A673 (cell line): ENCODE measurements at regions not wholly inside any gene's neighbourhood (a gene's known extent, or its start where the extent isn't known, plus 50 kb on each side); places are given as distances from the start of the nearest gene placed in this dataset.

Experiments used
- BruUV-seq: library from RNA; stranded (reverse); fragments of 400-500 nt; replicated peaks from 2 replicates; lab custom pipeline; 2021; lab: Mats Ljungman, UMichigan
- CTCF ChIA-PET: fragments of 300-600 bp; sonication (Branson Sonifier 250); formaldehyde crosslinking; loops from one replicate; lab custom pipeline; 2022; ENCODE audit warnings: antibody characterized with exemption; lab: Charles Lee
- POLR2A ChIA-PET: fragments of 300-600 bp; sonication (Branson Sonifier 250); formaldehyde crosslinking; loops from one replicate; lab custom pipeline; 2022; ENCODE audit warnings: antibody characterized with exemption; ENCODE audit not compliant: low non-redundant PET; lab: Charles Lee
- DNase-seq: peaks from one replicate; pipeline ENCODE4 v3.0.0-alpha.2; 2015; ENCODE audit warnings: low spot score
- H3K27ac ChIP-seq: fragments of 200-600 bp; sonication (generic); 2 replicates; pipeline ENCODE4 v1.5.1; 2016; ENCODE audit warnings: mixed run types, low read depth, mild to moderate bottlenecking, mixed read lengths, antibody characterized with exemption, low read length; ENCODE audit not compliant: poor library complexity, severe bottlenecking
- H3K27me3 ChIP-seq: fragments of 200-600 bp; sonication (generic); replicated peaks from 2 replicates; pipeline ENCODE4 v1.6.1; 2017; ENCODE audit warnings: mixed run types, low read depth, mild to moderate bottlenecking, mixed read lengths, antibody characterized with exemption, low read length; ENCODE audit not compliant: insufficient read depth, poor library complexity
- H3K36me3 ChIP-seq: fragments of 200-600 bp; sonication (generic); 2 replicates; pipeline ENCODE4 v1.6.1; 2016; ENCODE audit warnings: mixed run types, mild to moderate bottlenecking, mixed read lengths, antibody characterized with exemption, low read length; ENCODE audit not compliant: insufficient read depth, poor library complexity, severe bottlenecking
- H3K4me1 ChIP-seq: fragments of 200-600 bp; sonication (generic); 2 replicates; pipeline ENCODE4 v1.6.1; 2017; ENCODE audit warnings: mixed run types, mild to moderate bottlenecking, mixed read lengths, antibody characterized with exemption, low read length; ENCODE audit not compliant: insufficient read depth, poor library complexity, severe bottlenecking
- H3K4me3 ChIP-seq: fragments of 200-600 bp; sonication (generic); 2 replicates; pipeline ENCODE4 v1.5.1; 2016; ENCODE audit warnings: low read depth, mixed run types, mild to moderate bottlenecking, mixed read lengths, low read length; ENCODE audit not compliant: poor library complexity, severe bottlenecking
- H3K9me3 ChIP-seq: fragments of 200-600 bp; sonication (generic); 2 replicates; pipeline ENCODE4 v1.6.1; 2016; ENCODE audit warnings: mixed run types, low read depth, mild to moderate bottlenecking, mixed read lengths, antibody characterized with exemption, low read length; ENCODE audit not compliant: poor library complexity, severe bottlenecking
- EZH2 ChIP-seq: fragments of 200-600 bp; sonication (generic); IDR thresholded peaks from 2 replicates; pipeline ENCODE4 v1.6.1; 2017; ENCODE audit warnings: borderline replicate concordance, low read depth, mild to moderate bottlenecking, mixed read lengths, antibody characterized with exemption, low read length; ENCODE audit not compliant: poor library complexity, severe bottlenecking
- intact Hi-C: fragments of 100-400 bp; cut with micrococcal nuclease; formaldehyde crosslinking; loops from one replicate; pipeline ENCODE4 v1.10.0; 2022; ENCODE audit not compliant: unreplicated experiment
- TF ChIP-seq, protein P1 (sequence below): fragments of 300-800, 200-600 bp; sonication (generic); conservative IDR thresholded peaks from 2 replicates; pipeline ENCODE4 v1.5.1; 2017; ENCODE audit warnings: low read depth, mild to moderate bottlenecking, antibody characterized with exemption, low read length, moderate library complexity, mixed read lengths

DNA sequence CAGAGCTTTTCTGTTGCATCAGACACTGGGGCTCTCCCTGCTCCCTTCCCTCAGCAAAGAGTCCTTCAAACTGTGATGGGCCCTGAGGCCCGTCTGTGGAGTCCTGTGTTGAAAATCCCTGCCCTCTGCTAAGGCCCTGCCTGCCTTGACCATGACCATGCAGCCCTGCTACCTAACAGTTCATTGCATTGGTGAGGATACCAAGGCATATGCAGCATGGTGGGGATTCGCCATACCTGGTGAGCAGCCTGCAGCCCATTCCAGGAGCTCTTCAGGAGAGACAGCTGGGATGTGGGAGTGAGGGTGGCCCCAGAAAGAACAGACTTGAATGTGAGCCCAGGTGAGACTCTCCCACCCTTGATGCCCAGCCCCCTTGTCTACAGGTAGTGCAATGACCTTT, 70.6 kb upstream of the GSX1 start:
- no peak for TF ChIP-seq EZH2
- TF ChIP-seq, protein P1, sequence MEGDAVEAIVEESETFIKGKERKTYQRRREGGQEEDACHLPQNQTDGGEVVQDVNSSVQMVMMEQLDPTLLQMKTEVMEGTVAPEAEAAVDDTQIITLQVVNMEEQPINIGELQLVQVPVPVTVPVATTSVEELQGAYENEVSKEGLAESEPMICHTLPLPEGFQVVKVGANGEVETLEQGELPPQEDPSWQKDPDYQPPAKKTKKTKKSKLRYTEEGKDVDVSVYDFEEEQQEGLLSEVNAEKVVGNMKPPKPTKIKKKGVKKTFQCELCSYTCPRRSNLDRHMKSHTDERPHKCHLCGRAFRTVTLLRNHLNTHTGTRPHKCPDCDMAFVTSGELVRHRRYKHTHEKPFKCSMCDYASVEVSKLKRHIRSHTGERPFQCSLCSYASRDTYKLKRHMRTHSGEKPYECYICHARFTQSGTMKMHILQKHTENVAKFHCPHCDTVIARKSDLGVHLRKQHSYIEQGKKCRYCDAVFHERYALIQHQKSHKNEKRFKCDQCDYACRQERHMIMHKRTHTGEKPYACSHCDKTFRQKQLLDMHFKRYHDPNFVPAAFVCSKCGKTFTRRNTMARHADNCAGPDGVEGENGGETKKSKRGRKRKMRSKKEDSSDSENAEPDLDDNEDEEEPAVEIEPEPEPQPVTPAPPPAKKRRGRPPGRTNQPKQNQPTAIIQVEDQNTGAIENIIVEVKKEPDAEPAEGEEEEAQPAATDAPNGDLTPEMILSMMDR, result no peak
- CTCF ChIA-PET, result no interaction called here
- Histone ChIP-seq H3K27ac (no peak overlapping the region), H3K4me3 (no peak overlapping the region), H3K27me3 (peaks cover 31% of the 10 kb centered on the region), H3K36me3 (no peaks in the 10 kb centered on the region), H3K9me3 (no peaks in the 10 kb centered on the region), H3K4me1 (no peaks in the 10 kb centered on the region)
- BruUV-seq, result no TSS peak
- intact Hi-C loops, result no loop called here
- POLR2A ChIA-PET, result no interaction called here
- no peak for DNase-seq

DNA sequence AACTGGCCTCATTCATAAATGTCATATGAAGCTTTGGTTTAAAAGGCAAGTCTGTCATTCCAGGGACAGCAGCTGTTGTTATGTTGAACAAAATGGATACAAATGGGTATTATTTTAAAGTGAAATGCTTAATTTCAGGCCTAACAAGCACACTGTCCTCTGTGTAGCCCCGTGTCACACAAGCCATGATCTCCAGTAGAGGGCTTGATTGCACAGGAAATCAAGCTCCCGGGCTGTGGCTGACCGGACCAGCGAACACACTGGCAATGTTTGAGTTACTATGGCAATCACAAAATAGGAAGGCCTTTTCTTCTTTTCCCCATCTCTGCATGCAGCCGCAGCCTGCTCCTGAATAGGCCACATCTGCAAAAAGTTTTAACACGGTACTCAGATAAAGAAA, 64.0 kb upstream of the GSX1 start:
- H3K4me3 ChIP-seq, result no peak overlapping the region
- no peak for DNase-seq
- H3K4me1 ChIP-seq, result no peaks in the 10 kb centered on the region
- ChIA-PET CTCF (no interaction called here), POLR2A (no interaction called here)
- H3K36me3 ChIP-seq, result no peaks in the 10 kb centered on the region
- TF ChIP-seq, protein P1, result no peak
- no peak for TF ChIP-seq EZH2
- intact Hi-C loops, result no loop called here
- no peak overlapping the region for H3K27ac ChIP-seq
- peaks cover 29% of the 10 kb centered on the region for H3K27me3 ChIP-seq
- no peaks in the 10 kb centered on the region for H3K9me3 ChIP-seq
- no TSS peak for BruUV-seq

DNA sequence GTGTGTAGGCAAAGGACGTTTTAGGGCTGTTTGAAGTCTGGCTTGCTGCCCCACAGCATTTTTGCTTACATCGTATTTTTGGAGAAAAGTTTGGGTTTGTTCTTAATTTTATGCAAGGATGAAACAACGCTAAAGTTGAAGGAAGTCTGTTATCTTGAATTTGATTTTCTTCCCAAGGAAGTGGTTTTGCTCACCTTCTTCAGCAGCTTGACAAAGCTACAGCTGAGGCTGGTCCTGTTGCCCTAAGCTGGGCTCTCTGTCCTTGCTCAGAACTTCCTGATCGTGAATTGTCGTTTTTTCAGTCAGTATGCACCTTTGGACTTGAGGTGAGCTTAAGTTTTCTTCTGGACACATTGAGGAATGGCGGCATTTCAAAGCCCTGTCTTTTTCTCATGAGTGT, 62.1 kb upstream of the GSX1 start:
- DNase-seq, result no peak
- Histone ChIP-seq H3K27me3 (peaks cover 24% of the 10 kb centered on the region), H3K27ac (no peak overlapping the region), H3K36me3 (no peaks in the 10 kb centered on the region), H3K9me3 (no peaks in the 10 kb centered on the region), H3K4me3 (no peak overlapping the region), H3K4me1 (no peaks in the 10 kb centered on the region)
- ChIA-PET CTCF (no interaction called here), POLR2A (no interaction called here)
- TF ChIP-seq EZH2, result no peak
- TF ChIP-seq, protein P1, result no peak
- intact Hi-C loops, result no loop called here
- no TSS peak for BruUV-seq
